ENCODE measurements at regions not wholly inside any gene's neighbourhood (a gene's known extent, or its start where the extent isn't known, plus 50 kb on each side); places are given as distances from the start of the nearest gene placed in this dataset.
"Not testable (repeated sequence)": the region's sequence is repeated elsewhere in the genome, so short reads cannot be mapped to it uniquely, and the experiment has no call there.

DNA sequence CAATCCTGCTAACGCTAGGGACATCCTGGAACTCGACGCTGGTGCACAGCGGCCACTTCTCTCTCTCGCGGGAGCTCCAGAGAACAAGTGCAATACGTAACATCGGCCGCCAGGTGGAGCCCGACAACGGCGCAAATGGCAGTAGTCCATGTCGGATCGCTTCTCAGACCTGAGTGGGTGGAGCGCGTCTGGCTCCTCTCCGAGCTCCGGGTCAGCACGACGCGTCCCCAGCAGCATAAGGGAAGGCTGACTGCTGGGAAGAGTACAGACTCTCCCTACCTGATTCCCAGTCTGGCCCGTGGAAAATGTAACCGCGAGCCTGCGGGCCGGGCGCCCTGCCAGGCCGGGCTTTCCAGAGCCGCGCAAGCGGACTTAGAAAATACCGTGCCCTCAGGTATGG, 1725.8 kb downstream of the SPATA31A7 start:
- not testable (repeated sequence) for H3K36me3 ChIP-seq (ENCODE audit: control insufficient read depth, insufficient read depth, low read length); DNase-seq (ENCODE audit: low read depth); H3K27me3 ChIP-seq (ENCODE audit: control insufficient read depth, insufficient read depth, low read length); H3K4me3 ChIP-seq (ENCODE audit: low read depth, low read length); FAIRE-seq

DNA sequence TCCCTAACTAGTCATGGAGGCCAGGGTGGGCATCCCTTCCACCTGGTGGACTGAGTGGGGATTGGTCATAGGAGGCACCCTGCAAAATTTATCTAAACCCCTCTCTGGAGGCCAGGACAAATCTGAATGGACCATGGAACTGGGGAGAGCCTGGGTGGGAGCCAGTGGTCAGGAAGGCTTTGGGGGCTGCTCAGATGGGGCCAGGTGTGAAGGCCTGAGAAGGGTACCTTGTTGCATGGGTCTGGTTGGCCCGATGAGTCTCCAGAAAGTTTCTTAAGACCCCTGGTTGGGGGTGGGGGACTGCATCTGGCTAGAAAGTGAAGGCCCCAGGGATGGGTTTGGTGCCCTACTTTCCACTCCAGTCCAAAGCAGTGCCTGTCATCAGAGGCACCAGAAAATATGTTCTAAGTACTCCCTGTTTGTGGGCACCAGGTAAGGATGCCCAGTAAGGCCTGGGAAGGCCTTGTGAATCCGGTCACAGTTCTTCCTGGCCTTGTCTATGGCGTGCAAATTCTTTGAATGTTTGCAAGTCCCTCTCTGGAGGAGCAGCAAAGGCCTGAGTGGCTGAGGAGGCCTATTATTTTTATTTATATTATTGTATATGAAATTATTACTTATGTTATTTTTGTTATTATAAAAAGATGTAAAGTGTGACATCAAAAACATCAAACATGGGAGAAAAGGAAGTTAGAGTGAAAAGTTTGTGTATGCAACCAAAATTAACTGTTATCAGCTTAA, 1729.0 kb downstream of the SPATA31A7 start:
- not testable (repeated sequence) for H3K4me3 ChIP-seq (ENCODE audit: low read depth, low read length); DNase-seq (ENCODE audit: low read depth); H3K27me3 ChIP-seq (ENCODE audit: control insufficient read depth, insufficient read depth, low read length); FAIRE-seq; H3K36me3 ChIP-seq (ENCODE audit: control insufficient read depth, insufficient read depth, low read length)

DNA sequence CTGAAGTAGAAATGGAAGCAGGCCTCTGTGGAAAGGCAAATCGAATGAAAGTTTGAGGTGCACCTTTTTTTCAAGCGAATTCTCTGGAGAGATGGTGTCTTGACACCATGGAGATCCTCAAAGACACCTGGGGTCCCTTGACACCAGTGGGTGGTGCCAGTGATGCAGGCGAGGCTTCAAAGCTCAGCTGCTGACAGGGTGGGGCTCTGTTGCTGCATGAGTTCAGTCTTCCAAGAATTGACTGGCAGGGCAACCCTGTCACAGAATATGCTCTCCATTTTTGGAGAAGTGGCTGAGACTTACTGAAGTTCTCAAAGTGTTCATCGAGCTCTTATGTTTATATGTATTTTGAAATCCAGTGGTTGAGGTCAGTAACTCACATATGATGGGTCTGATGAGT, 1741.6 kb downstream of the SPATA31A7 start:
- not testable (repeated sequence) for H3K4me3 ChIP-seq (ENCODE audit: low read depth, low read length); FAIRE-seq; DNase-seq (ENCODE audit: low read depth); H3K36me3 ChIP-seq (ENCODE audit: control insufficient read depth, insufficient read depth, low read length); H3K27me3 ChIP-seq (ENCODE audit: control insufficient read depth, insufficient read depth, low read length)

DNA sequence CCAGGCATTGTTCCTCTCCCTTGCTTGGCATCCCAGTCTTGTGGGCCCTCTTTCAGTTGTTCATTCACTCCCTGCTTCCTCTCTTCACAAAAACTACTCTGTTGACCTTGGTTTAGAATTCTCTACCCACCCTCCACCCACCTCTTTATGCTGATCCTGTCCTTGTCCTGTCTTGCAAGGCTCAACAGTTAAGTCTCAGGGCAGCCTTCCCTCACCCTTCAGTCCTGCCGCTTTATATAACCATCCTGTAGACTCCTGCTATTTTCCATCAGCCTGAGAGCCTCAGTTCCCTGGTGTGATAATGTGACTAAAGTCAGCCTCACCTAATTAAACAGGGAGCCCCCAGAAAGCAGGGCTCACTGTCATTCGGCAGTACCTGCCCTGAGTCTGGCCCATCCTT, 1763.0 kb downstream of the SPATA31A7 start:
- not testable (repeated sequence) for H3K36me3 ChIP-seq (ENCODE audit: control insufficient read depth, insufficient read depth, low read length); H3K4me3 ChIP-seq (ENCODE audit: low read depth, low read length); DNase-seq (ENCODE audit: low read depth); H3K27me3 ChIP-seq (ENCODE audit: control insufficient read depth, insufficient read depth, low read length); FAIRE-seq
